ENCODE measurements at regions not wholly inside any gene's neighbourhood (a gene's known extent, or its start where the extent isn't known, plus 50 kb on each side); places are given as distances from the start of the nearest gene placed in this dataset.

GRCh38 chr1:229140119-229140396, 130.9 kb upstream of the RAB4A start:
- Histone ChIP-seq H3K4me2 (ENCODE audit: low read length) (no peak overlapping the region), H3K27me3 (ENCODE audit: control insufficient read depth, insufficient read depth, low read length) (no peaks in the 10 kb centered on the region), H3K4me1 (no peaks in the 10 kb centered on the region), H3K36me3 (ENCODE audit: control insufficient read depth, insufficient read depth, low read length) (no peaks in the 10 kb centered on the region), H3K9ac (no peak overlapping the region), H3K4me3 (ENCODE audit: low read depth, low read length) (no peak overlapping the region), H3K79me2 (no peaks in the 10 kb centered on the region), H2AFZ (no peak overlapping the region), H3K27ac (no peak overlapping the region), H3K9me3 (ENCODE audit: control insufficient read depth, low read length) (no peaks in the 10 kb centered on the region)
- no peak for TF ChIP-seq CTCF (IDR thresholded peaks at IDR 0.05)

- Histone ChIP-seq H3K79me2 (no peaks in the 10 kb centered on the region), H3K4me3 (ENCODE audit: low read depth, low read length) (no peak overlapping the region), H3K36me3 (ENCODE audit: control insufficient read depth, insufficient read depth, low read length) (no peaks in the 10 kb centered on the region), H3K27me3 (ENCODE audit: control insufficient read depth, insufficient read depth, low read length) (no peaks in the 10 kb centered on the region), H3K9ac (no peak overlapping the region), H2AFZ (no peak overlapping the region), H3K4me2 (ENCODE audit: low read length) (no peak overlapping the region), H3K4me1 (no peaks in the 10 kb centered on the region), H3K9me3 (ENCODE audit: control insufficient read depth, low read length) (no peaks in the 10 kb centered on the region), H3K27ac (no peak overlapping the region)
- no peak for TF ChIP-seq CTCF (IDR thresholded peaks at IDR 0.05)
These were observed 129.6 kb upstream of the RAB4A start for GRCh38 chr1:229141271-229141670.

- Histone ChIP-seq H3K9ac (no peak overlapping the region), H3K27me3 (ENCODE audit: control insufficient read depth, insufficient read depth, low read length) (no peaks in the 10 kb centered on the region), H3K9me3 (ENCODE audit: control insufficient read depth, low read length) (no peaks in the 10 kb centered on the region), H2AFZ (no peak overlapping the region), H3K4me3 (ENCODE audit: low read depth, low read length) (no peak overlapping the region), H3K4me2 (ENCODE audit: low read length) (no peak overlapping the region), H3K4me1 (no peaks in the 10 kb centered on the region), H3K79me2 (no peaks in the 10 kb centered on the region), H3K27ac (no peak overlapping the region), H3K36me3 (ENCODE audit: control insufficient read depth, insufficient read depth, low read length) (no peaks in the 10 kb centered on the region)
- TF ChIP-seq CTCF (IDR thresholded peaks at IDR 0.05) = no peak
These were observed 129.1 kb upstream of the RAB4A start for GRCh38 chr1:229141689-229142377.

- no peaks in the 10 kb centered on the region for H3K9me3 ChIP-seq (ENCODE audit: control insufficient read depth, low read length)
- TF ChIP-seq CTCF (IDR thresholded peaks at IDR 0.05) = no peak
- H3K79me2 ChIP-seq = no peaks in the 10 kb centered on the region
- H3K27ac ChIP-seq = no peak overlapping the region
- no peak overlapping the region for H3K4me2 ChIP-seq (ENCODE audit: low read length)
- H3K9ac ChIP-seq = no peak overlapping the region
- no peak overlapping the region for H3K4me3 ChIP-seq (ENCODE audit: low read depth, low read length)
- no peak overlapping the region for H2AFZ ChIP-seq
- H3K36me3 ChIP-seq (ENCODE audit: control insufficient read depth, insufficient read depth, low read length) = no peaks in the 10 kb centered on the region
- no peaks in the 10 kb centered on the region for H3K27me3 ChIP-seq (ENCODE audit: control insufficient read depth, insufficient read depth, low read length)
- H3K4me1 ChIP-seq = no peaks in the 10 kb centered on the region
These were observed 128.4 kb upstream of the RAB4A start for GRCh38 chr1:229142471-229142870.

GRCh38 chr1:229146647-229147046, 124.3 kb upstream of the RAB4A start:
- no peak overlapping the region for H2AFZ ChIP-seq
- no peaks in the 10 kb centered on the region for H3K9me3 ChIP-seq (ENCODE audit: control insufficient read depth, low read length)
- H3K4me3 ChIP-seq (ENCODE audit: low read depth, low read length) = no peak overlapping the region
- no peak for TF ChIP-seq CTCF (IDR thresholded peaks at IDR 0.05)
- no peak overlapping the region for H3K4me2 ChIP-seq (ENCODE audit: low read length)
- peaks cover 2% of the 10 kb centered on the region for H3K4me1 ChIP-seq
- no peaks in the 10 kb centered on the region for H3K27me3 ChIP-seq (ENCODE audit: control insufficient read depth, insufficient read depth, low read length)
- H3K36me3 ChIP-seq (ENCODE audit: control insufficient read depth, insufficient read depth, low read length) = no peaks in the 10 kb centered on the region
- no peak overlapping the region for H3K9ac ChIP-seq
- no peaks in the 10 kb centered on the region for H3K79me2 ChIP-seq
- H3K27ac ChIP-seq = no peak overlapping the region

All from parathyroid adenoma (tissue), 2 donors.